ENCODE measurements at regions not wholly inside any gene's neighbourhood (a gene's known extent, or its start where the extent isn't known, plus 50 kb on each side); places are given as distances from the start of the nearest gene placed in this dataset.

- TF ChIP-seq OVOL3 (tag by site-specific recombination; IDR thresholded peaks at IDR 0.05) (no peak), PRDM4 (tag by site-specific recombination; IDR thresholded peaks at IDR 0.05) (no peak), REST (tag by site-specific recombination; IDR thresholded peaks at IDR 0.05) (no peak), ZBTB7A (tag by site-specific recombination; IDR thresholded peaks at IDR 0.05; ENCODE audit: low read depth) (no peak), ZBTB49 (tag by site-specific recombination; IDR thresholded peaks at IDR 0.05; ENCODE audit: low read depth) (no peak)
- TF ChIP-seq, protein P1, sequence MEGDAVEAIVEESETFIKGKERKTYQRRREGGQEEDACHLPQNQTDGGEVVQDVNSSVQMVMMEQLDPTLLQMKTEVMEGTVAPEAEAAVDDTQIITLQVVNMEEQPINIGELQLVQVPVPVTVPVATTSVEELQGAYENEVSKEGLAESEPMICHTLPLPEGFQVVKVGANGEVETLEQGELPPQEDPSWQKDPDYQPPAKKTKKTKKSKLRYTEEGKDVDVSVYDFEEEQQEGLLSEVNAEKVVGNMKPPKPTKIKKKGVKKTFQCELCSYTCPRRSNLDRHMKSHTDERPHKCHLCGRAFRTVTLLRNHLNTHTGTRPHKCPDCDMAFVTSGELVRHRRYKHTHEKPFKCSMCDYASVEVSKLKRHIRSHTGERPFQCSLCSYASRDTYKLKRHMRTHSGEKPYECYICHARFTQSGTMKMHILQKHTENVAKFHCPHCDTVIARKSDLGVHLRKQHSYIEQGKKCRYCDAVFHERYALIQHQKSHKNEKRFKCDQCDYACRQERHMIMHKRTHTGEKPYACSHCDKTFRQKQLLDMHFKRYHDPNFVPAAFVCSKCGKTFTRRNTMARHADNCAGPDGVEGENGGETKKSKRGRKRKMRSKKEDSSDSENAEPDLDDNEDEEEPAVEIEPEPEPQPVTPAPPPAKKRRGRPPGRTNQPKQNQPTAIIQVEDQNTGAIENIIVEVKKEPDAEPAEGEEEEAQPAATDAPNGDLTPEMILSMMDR (tag by site-specific recombination; IDR thresholded peaks at IDR 0.05): no peak
- TF ChIP-seq, protein P2, sequence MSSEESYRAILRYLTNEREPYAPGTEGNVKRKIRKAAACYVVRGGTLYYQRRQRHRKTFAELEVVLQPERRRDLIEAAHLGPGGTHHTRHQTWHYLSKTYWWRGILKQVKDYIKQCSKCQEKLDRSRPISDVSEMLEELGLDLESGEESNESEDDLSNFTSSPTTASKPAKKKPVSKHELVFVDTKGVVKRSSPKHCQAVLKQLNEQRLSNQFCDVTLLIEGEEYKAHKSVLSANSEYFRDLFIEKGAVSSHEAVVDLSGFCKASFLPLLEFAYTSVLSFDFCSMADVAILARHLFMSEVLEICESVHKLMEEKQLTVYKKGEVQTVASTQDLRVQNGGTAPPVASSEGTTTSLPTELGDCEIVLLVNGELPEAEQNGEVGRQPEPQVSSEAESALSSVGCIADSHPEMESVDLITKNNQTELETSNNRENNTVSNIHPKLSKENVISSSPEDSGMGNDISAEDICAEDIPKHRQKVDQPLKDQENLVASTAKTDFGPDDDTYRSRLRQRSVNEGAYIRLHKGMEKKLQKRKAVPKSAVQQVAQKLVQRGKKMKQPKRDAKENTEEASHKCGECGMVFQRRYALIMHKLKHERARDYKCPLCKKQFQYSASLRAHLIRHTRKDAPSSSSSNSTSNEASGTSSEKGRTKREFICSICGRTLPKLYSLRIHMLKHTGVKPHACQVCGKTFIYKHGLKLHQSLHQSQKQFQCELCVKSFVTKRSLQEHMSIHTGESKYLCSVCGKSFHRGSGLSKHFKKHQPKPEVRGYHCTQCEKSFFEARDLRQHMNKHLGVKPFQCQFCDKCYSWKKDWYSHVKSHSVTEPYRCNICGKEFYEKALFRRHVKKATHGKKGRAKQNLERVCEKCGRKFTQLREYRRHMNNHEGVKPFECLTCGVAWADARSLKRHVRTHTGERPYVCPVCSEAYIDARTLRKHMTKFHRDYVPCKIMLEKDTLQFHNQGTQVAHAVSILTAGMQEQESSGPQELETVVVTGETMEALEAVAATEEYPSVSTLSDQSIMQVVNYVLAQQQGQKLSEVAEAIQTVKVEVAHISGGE (tag by site-specific recombination; conservative IDR thresholded peaks at IDR 0.05; ENCODE audit: low read depth): no peak
These were observed 121.3 kb upstream of the PARP11 start for GRCh38 chr12:3994500-3994899.
